ENCODE measurements at regions not wholly inside any gene's neighbourhood (a gene's known extent, or its start where the extent isn't known, plus 50 kb on each side); places are given as distances from the start of the nearest gene placed in this dataset.
A peak's percentile ranks its signal among the peaks of the same experiment; 100 is the strongest.

DNA sequence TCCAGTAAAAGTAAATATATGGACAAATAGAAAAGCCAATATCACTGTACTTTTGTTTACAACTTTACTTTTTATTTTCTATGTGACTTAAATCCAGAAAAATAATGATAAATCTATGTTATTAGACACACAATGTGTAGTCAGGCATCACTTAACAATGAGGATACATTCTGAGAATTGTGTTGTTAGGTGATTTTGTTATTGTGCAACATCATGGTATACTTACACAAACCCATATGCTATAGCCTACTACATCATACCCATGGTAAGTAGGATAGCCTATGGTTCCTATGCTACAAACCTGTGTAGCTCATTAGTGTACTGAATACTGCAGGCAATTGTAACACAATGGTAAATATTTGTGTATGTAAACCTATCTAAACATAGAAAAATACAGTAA is 781.7 kb upstream of the GHITM start:
- DNase-seq (ENCODE audit: low read depth) = no peak

DNA sequence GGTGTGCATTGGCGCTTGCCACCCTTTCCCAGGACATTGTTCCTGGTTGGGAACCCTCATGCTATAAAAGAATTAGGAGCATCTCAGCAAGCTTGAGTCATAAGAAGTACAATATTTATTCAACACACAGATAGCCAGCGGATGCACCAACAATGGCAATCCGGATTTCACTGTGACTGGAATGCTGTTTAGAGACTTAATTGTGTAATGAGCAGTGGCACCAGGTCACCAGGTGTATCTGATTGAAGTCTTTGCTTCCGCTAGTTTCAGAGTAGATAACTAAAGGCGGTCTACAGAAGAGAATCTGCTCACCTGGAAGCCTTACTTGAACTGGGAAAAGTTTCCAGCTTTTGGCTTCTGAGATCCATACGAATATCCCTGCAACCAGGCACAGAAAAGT is 772.3 kb upstream of the GHITM start:
- no peak for DNase-seq (ENCODE audit: low read depth)

DNA sequence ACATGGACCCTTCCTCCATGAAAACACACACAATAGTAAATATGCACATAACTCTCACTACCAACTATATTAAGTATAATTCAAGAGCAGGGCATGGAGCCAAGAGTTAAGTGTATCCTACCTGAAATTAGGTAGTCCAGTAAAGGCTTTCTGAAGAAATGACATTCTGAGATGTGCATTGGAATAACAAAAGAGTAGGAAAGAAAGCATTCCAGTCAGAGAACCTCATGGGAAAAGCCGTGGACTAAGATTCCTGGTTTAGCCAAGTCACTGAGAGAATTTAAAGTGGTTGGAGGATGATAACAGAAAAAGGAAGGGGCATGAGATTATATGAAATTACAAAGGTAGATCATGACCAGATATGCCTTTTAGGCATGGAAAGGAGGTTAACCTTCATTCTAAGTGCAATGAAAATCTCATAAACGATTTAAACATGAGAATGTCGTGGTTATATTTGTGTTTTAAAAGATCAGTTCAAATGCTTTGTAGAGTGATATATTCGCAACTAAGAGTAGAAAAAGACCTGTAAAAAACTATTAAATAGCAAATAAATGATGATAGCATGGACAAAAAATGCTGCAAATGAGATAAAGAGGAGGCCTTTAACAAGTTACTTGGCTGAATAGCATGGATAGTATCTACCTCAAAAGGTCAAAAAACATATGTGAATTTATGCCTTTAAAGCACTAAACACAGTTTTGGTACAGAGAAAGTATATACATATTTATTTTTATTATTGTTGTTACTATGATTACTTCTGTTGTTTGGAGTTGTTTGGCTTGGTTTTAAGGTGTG is 767.4 kb upstream of the GHITM start:
- DNase-seq (ENCODE audit: low read depth) = no peak

DNA sequence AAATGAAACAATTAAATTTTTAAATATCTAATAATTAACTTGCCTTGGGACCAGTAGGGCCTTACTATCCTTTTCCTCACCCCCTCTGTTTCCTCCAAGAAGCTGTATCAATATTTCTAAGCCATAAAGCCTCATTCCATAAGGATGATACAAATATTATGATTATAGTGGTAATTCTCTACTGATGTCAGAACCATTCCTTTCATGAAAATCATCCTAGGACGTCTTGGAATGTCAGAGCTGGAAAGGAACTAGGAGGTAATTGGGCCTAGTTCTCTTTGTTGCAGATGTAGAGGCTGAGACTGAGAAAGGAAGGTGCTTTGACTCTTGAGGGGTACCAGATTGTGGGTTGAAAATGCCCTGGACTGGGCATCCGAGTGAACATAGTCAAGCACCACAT is 766.7 kb upstream of the GHITM start:
- no peak for DNase-seq (ENCODE audit: low read depth)

DNA sequence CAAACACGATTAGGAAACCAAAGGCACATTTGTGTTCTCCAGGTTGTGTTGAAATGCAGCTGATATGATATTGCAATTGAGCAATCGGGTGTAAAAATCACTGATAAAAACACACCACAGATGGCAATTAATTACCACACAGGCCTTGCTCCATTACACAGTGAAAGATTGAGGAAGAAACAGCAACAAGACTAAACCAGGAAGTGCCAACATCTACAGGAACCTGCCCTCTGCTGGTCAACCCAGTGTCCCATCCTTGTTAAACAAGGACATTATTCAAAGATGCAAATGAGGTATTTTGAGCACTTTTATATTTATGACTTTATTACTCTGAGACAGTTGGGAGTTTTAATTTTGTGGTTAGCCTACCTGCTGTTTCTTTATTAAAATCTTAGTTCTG is 765.6 kb upstream of the GHITM start:
- DNase-seq (ENCODE audit: low read depth) = peak; percentile 15

DNA sequence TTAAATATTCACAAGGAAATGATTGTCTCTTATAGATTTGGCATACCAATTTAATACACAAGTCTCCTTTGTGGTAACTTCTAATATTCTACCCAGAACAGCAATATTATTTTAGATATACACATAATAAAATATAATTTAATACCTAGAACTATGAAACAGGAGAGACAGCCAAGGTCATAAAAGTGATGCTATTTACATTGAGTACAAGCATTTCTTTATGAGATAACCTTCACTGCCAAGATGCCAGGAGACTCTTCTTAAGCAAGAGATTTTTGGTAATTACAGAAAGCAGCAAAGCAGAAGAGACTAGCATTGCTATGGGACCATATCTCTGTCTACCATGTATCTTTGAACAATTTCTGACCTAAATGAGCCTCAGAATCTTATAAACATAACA is 764.6 kb upstream of the GHITM start:
- no peak for DNase-seq (ENCODE audit: low read depth)

DNA sequence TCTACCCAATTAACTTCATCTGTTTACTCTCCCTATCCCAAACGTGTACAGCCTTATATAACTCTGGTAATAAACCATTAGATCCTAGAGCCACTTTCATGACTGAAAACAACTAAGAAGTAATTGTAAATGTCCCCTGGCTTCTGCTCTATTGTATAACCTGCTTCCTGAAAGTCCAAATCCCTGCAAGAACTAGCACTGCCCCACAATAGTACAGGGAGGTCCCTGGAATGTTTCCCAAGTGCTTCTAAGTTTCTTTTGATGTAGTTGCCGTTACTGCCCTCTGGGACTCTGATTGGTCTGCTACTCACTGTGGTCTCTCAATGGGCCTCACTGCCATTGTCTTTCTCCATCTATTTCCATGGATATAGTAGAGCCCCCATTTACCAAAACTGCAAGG is 764.0 kb upstream of the GHITM start:
- no peak for DNase-seq (ENCODE audit: low read depth)

DNA sequence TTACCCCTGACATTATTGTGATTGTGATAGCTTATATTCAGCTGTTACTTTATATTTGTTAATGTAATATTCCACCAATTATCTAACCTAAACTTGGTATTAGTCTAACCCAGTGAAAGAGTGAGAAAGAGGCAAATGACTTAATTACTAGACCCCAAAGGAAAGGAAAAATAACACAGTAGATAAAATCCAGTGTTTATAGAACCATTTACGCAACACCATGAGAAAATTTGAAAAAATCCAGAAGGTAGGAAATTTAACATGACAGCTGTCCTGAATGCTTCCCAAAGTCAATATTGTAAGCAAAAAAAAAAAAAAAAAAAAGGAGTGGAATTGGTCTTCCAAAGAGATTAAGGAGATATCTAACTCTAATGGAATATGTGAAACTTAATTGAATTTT is 741.5 kb upstream of the GHITM start:
- DNase-seq (ENCODE audit: low read depth) = no peak

DNA sequence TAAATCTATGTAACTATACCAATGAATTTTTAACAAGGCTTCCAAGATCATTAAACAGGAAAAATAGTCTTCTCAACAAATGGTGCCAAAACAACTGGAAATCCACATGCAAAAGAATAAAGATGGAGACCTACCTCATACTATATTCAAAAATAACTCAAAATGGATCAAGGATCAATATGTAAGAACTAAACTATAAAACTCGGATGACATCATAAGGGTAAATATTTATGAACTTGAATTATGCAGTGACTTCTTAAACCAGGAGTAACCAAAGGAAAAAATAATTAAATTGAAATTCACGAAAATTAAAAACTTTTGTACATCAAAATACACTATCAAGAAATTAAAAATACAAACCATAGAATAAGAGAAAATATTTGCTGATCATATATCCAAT is 728.7 kb upstream of the GHITM start:
- no peak for DNase-seq (ENCODE audit: low read depth)

DNA sequence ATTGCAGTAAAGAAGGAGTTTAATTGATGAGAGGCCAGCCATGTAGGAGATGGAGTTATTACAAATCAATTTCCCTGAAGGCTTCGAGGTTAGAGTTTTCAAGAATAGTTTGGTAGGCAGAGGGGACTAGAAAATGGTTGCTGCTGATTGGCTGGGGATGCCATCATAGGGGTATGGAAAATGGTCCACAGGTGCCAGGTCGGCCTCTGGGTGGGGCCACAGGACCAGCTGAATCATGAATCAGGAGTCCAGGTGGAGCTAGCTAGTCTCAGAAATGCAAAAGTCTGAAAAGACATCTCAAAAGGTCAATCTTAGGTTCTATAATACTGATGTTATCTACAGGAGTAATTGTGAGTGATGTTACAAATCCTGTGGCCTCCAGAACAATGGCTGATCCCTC is 714.0 kb upstream of the GHITM start:
- DNase-seq (ENCODE audit: low read depth) = no peak

DNA sequence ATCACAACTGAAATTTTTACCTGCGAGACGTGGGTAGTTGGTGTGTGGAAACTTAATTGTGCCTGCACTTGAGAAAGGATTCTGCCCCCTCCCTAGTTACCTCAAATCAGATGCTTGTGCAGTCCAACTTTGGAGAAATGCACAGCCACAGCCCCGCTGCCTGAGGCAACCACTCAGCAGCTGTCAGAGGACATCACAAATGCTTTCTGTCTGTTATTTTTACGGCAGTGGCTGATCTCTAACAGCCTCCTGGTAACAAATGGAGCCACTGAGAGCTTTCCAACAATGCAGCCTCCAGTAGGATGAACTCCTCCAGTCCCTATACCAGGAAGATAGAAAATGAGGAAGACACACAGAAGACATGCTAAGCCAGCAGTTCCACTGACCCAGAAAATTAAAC is 712.2 kb upstream of the GHITM start:
- no peak for DNase-seq (ENCODE audit: low read depth)

DNA sequence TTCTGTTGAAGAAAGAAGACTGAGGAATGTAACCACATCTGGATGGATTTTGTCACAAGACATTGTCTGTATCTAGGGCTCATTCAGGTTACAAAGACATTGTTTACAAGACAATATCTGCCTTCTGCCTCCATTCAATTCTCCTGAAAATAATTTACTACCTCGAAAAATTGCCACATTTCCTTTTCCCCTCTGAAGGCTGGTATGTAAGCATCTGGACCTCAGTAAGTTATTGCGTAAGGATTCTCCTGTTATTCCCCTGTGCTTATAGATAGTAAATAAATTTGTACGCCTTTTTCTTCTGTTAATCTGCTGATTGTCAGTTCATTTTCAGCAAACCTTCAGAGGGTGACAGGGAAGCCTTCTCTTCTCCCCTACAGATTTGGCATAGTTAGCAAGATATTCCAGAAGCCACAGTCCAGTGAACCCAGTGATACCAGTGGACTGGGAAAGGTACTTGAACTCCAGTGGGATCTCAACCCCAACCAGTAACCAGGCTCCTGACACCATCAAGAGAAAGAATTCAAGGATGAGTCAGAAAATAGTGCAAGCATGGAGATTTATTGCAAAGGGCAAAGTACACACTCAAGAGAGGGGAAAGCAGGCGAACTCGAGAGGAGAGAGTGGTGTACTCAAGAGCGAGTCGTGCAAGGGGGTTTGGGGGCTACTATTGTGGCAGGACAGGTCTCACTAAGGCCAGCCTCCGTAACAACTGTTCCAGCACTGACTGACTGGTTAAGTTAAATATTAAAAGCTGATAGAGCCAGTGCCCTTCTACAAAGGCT is 706.9 kb upstream of the GHITM start:
- no peak for DNase-seq (ENCODE audit: low read depth)

DNA sequence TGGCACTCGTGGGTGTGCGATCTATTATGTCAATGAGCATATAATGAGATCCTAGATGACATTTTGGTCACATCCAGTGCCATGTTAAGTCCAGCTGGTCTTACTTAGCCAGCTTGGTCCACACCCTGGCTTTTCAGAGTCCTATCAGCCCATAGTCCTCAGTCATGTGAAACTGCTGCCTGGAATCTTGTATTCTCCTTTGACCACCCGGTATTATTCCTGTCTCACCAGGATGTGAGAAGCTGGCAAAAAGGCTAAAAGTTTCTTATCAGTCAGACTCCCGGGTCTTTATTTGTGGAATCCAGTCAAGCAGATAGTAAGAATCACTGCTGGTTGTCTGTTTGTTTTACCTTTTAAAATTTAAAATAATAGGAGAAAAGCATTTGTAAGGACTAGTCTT is 705.6 kb upstream of the GHITM start:
- DNase-seq (ENCODE audit: low read depth) = no peak

DNA sequence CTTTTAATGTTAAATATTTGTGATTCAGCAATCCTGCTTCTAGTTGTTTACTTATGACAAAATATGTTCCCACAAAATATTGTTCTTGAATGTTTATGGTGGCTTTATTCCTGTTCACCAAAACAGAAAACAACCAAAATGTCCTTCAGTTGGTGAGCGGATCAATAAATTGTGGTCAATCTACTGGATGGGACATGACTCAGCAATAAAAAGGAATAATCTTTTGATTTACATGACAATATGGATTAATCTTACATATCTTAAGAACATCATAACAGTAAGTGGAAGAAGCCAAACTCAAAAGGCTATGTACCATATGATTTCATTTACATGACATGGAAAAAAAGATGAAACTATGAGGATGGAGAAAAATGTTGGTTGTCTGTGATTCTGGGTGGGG is 691.3 kb upstream of the GHITM start:
- DNase-seq (ENCODE audit: low read depth) = no peak

DNA sequence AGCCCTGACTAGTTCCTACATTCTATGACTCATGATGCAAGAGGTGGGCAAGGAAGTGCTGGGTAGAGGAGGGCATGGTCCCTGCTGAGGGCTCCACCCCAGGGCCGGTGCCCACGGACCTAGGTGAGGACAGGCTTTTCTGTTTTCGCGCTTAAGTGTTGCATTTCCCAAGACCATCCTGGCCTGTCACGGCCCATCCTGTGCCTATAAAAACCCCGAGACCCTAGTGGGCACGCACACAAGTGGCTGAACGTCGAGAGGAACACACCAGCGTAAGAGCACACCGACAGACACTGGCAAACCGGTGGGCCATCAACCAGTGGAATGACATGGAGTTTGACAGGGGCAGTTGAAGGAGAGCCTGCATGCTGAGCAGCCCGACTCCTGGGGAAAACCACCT is 680.7 kb upstream of the GHITM start:
- no peak for DNase-seq (ENCODE audit: low read depth)

DNA sequence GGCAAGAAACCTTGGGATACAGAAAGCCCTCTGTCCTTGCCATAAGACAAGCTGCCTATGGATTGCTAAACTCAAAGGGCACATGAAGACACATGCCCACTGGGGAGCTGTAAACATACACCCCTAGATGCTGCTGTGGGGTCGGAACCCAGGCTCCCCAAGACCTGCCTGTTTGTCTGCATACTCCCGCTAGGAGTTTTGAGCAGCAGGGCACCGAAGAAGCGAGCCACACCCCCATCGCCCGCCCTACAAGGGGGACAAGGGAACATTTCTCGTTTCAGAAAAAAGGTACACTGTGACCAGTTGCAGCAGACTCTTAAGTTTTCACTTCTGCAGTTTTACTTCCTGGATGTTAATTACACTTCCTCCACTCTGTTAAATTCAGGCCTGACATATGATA is 680.2 kb upstream of the GHITM start:
- no peak for DNase-seq (ENCODE audit: low read depth)

DNA sequence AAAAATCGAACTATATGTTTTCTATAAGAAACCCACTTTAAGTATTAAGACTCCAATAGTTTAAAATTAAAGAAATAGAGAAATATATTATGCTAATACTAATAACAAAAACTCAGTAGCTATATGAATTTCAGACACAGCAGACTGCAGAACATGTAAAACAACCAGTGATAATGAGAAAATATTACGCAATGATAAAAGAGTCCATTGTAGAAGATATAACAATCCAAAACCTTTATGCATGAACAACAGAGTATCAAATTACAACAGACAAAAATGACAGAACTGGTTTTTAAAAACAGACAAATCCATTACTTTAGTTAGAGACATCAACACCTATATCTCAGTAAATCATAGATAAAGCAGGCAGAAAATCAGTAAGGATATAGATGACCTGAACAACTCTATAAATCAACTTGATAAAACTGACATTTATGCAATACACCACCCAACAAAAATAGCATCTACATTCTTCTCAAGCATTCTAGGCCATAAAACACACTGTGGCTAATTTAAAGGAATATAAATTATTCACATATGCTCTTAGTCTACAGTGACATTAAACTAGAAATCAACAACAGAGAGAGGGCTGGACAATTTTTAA is 669.5 kb upstream of the GHITM start:
- no peak for DNase-seq (ENCODE audit: low read depth)

DNA sequence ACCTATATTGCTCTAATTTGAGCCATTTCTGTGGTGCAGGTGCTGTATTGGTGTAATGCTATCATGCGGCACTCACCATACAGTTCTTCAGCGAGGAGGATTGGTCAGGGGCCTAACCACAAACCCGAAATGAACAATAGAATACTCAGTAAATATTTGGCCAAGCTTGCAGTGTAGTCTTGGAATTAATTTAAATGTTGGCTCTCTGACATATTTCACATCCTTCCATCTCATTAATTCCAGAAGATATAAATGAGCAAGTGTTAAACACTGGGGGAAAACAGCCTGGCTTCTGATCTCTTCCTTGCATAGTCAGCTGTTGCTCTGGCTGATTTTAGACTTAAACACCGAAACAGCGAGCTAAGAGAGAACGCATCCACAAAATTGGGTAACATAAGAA is 663.1 kb upstream of the GHITM start:
- no peak for DNase-seq (ENCODE audit: low read depth)

DNA sequence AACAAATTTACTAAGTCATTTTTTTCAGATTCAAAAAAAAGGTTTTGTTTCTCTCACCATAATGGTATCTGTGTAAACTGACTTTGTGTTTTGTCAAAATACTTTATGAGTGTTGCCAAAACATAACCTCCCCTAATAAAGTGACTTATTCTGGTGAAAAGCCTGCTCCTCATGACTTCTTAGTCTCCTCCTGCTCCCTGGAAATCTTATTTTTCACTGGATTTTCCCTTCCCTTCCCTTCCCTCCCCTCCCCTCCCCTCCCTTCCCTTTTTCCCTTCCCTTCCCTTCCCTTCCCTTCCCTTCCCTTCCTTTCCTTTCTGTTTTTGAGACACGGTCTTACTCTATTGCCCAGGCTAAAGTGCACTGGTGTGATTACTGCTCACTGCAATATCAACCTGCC is 650.1 kb upstream of the GHITM start:
- no peak for DNase-seq (ENCODE audit: low read depth)

DNA sequence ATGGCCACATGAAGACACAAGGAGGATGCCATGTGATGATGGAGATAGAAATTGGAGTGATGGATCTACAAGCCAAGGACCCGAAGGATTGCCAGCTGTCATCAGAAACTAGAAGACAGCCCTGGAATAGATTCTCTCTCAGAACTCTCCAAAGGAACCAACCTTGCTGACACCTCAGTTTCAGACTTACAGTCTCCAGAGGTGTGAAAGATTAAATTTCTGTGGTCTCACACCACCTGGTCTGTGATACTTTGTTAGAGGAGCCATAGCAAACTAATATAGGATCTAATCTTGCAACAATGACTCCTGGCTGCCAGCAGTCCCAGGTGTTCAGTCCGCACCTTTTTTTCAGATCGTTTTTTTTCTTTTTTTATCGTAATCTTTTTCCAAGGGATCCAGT is 647.3 kb upstream of the GHITM start:
- DNase-seq (ENCODE audit: low read depth) = no peak

DNA sequence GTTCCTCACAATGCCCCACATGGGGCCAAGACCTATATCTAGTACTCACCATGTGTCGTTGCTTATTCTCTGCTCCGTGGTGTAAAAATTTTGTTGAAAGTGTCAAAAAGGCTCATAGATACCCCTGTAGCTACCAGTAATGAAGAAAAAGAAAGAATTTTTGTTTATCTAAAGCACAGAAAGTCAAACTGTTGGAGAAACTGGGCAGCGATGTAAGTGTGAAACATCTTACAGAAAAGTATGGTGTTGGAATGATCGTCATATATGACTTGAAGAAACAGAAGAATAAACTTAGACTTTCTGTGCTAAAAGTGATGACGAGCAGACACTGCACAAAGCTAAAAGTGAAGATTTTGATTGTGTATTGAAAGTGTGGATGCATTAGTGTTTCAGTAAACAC is 626.6 kb upstream of the GHITM start:
- no peak for DNase-seq (ENCODE audit: low read depth)

DNA sequence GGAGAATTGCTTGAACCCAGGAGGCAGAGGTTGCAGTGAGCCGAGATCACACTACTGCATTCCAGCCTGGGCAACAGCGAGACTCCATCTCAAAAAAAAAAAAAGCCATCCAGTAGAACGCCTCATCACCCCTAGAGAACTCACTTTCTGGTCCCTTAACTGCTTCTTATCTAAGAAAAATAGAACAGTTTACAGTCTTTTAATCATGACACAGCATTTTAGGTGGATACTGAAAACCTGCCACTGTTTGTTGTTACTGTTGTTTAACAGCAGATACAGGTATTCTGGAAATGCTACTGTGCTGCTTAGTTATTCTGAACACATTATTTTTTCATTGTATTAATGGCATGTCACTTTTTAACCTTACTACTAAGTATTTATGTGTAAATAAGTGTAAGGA is 624.3 kb upstream of the GHITM start:
- DNase-seq (ENCODE audit: low read depth) = no peak

DNA sequence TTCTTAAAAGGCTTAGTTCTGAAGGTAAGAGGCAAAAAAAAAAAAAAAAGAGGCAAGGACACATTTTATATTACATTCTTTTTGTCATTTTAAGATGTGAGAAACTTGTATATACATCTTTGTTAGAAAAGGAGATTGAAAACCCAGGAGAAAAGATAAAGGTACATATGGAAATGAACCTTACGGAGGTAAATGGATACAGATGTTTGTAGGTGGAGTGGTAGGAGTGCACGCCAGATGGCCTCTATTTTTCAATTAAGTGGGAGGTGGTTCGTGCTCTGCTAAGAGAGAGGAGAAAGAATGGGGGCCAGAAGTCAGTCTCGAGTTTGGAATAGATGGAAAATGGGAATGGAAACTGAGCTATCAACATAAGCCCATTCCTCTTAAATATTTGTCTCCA is 622.5 kb upstream of the GHITM start:
- no peak for DNase-seq (ENCODE audit: low read depth)
